ENCODE measurements at regions not wholly inside any gene's neighbourhood (a gene's known extent, or its start where the extent isn't known, plus 50 kb on each side); places are given as distances from the start of the nearest gene placed in this dataset.

DNA sequence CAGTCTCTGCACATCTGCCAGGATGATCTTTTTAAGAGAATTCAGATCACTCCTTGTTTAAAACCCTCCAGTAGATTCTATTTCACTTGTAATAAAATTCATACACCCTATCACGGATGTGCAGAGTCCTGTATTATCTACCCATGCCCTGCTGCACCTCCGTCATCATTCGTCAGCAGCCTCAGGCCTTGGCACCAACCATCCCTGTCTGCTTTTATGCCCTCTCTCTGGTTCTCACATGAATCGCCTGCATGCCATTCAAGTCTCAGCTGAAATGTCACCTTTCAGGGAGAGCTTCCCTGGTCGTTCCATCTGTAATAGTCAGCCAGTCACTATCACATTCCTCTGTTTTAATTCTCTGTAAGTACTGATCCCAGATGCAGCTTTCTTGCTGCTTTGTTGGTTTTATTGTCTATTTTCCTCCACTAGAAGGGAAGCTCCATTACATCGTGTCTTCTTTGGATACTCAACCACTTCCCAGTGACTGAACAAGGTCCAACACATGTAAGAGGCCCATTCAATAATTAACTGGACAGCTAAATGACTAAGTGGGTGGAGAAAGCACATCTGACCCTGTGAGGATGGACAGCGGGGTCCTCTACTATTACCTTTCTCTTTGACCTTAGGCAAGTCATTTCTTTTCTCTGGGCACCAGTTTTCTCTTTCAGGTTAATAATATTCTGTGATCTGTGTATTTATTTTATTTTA lies 81.2 kb upstream of the GOT2 start:
- TF ChIP-seq, protein P1, sequence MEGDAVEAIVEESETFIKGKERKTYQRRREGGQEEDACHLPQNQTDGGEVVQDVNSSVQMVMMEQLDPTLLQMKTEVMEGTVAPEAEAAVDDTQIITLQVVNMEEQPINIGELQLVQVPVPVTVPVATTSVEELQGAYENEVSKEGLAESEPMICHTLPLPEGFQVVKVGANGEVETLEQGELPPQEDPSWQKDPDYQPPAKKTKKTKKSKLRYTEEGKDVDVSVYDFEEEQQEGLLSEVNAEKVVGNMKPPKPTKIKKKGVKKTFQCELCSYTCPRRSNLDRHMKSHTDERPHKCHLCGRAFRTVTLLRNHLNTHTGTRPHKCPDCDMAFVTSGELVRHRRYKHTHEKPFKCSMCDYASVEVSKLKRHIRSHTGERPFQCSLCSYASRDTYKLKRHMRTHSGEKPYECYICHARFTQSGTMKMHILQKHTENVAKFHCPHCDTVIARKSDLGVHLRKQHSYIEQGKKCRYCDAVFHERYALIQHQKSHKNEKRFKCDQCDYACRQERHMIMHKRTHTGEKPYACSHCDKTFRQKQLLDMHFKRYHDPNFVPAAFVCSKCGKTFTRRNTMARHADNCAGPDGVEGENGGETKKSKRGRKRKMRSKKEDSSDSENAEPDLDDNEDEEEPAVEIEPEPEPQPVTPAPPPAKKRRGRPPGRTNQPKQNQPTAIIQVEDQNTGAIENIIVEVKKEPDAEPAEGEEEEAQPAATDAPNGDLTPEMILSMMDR (CRISPR knock-in tag; IDR thresholded peaks at IDR 0.05), result no peak
- TF ChIP-seq ZBTB7A (CRISPR knock-in tag; IDR thresholded peaks at IDR 0.05) (no peak), ZNF121 (CRISPR knock-in tag; IDR thresholded peaks at IDR 0.05) (no peak), CEBPG (CRISPR knock-in tag; IDR thresholded peaks at IDR 0.05) (no peak), ZNF761 (CRISPR knock-in tag; conservative IDR thresholded peaks at IDR 0.05) (no peak), SATB2 (CRISPR knock-in tag; IDR thresholded peaks at IDR 0.05) (no peak), EZH2 (conservative IDR thresholded peaks at IDR 0.05; ENCODE audit: low read depth, low read length) (no peak), SP5 (CRISPR knock-in tag; IDR thresholded peaks at IDR 0.05; ENCODE audit: borderline replicate concordance, low read depth) (no peak), EP300 (IDR thresholded peaks at IDR 0.05; ENCODE audit: low read depth in 2 of 2, low read length in 2 of 2) (no peak), EP300 (CRISPR knock-in tag; IDR thresholded peaks at IDR 0.05; ENCODE audit: borderline replicate concordance) (no peak), SIN3B (IDR thresholded peaks at IDR 0.05; ENCODE audit: low read length) (no peak)
- TF ChIP-seq, protein P2, sequence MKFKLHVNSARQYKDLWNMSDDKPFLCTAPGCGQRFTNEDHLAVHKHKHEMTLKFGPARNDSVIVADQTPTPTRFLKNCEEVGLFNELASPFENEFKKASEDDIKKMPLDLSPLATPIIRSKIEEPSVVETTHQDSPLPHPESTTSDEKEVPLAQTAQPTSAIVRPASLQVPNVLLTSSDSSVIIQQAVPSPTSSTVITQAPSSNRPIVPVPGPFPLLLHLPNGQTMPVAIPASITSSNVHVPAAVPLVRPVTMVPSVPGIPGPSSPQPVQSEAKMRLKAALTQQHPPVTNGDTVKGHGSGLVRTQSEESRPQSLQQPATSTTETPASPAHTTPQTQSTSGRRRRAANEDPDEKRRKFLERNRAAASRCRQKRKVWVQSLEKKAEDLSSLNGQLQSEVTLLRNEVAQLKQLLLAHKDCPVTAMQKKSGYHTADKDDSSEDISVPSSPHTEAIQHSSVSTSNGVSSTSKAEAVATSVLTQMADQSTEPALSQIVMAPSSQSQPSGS (CRISPR knock-in tag; IDR thresholded peaks at IDR 0.05), result no peak
- TF ChIP-seq, protein P3, sequence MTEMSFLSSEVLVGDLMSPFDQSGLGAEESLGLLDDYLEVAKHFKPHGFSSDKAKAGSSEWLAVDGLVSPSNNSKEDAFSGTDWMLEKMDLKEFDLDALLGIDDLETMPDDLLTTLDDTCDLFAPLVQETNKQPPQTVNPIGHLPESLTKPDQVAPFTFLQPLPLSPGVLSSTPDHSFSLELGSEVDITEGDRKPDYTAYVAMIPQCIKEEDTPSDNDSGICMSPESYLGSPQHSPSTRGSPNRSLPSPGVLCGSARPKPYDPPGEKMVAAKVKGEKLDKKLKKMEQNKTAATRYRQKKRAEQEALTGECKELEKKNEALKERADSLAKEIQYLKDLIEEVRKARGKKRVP (CRISPR knock-in tag; IDR thresholded peaks at IDR 0.05), result no peak
- TF ChIP-seq, protein P4, sequence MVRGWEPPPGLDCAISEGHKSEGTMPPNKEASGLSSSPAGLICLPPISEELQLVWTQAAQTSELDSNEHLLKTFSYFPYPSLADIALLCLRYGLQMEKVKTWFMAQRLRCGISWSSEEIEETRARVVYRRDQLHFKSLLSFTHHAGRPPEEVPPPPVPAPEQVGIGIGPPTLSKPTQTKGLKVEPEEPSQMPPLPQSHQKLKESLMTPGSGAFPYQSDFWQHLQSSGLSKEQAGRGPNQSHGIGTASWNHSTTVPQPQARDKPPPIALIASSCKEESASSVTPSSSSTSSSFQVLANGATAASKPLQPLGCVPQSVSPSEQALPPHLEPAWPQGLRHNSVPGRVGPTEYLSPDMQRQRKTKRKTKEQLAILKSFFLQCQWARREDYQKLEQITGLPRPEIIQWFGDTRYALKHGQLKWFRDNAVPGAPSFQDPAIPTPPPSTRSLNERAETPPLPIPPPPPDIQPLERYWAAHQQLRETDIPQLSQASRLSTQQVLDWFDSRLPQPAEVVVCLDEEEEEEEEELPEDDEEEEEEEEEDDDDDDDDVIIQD (CRISPR knock-in tag; IDR thresholded peaks at IDR 0.05; ENCODE audit: low read depth), result no peak

Measured in HepG2 (cell line).